NOMO-1 treated with dmso at 0.1 percent for 144 hours (cell line): ENCODE measurements at regions not wholly inside any gene's neighbourhood (a gene's known extent, or its start where the extent isn't known, plus 50 kb on each side); places are given as distances from the start of the nearest gene placed in this dataset.
"Not testable (repeated sequence)": the region's sequence is repeated elsewhere in the genome, so short reads cannot be mapped to it uniquely, and the experiment has no call there.

Source experiments
- DNase-seq: peaks from one replicate; lab custom pipeline; 2025; ENCODE audit not compliant: unreplicated experiment; lab: John Stamatoyannopoulos, UW

DNA sequence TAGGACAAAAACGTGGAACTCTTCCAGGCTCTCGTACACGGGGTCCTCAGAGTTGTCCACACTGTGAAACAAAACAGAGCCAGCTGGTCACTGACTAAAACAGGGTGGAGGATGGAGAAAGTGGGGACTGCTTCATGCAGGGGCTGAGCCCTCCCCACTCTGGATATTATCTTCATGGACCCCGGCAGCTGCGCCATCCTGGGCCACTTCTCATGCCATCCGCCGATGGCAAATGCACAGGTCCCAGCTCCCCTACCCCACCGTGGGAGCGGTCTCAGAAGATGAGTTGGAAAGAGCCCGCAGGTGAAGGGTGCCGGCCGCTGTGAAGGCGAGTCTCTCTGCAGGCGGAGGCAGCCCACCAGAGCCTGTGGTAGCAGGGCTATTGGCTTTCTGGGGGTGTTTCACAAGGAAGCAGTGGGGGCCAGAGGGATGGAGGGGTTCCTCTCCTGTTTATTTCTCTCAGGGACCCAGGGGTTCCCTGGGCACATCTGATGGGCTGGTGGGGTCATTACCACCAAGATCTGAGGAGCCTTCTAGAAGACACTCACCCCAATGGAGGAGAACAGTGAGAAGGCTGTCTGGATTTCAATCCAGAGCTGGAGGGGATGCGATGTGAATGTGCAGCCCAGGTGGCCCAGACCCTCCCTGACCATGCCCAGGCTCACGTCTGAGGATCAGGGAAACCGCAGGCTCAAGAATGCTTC lies 177.3 kb downstream of the KLF13 start:
- no peak for DNase-seq

DNA sequence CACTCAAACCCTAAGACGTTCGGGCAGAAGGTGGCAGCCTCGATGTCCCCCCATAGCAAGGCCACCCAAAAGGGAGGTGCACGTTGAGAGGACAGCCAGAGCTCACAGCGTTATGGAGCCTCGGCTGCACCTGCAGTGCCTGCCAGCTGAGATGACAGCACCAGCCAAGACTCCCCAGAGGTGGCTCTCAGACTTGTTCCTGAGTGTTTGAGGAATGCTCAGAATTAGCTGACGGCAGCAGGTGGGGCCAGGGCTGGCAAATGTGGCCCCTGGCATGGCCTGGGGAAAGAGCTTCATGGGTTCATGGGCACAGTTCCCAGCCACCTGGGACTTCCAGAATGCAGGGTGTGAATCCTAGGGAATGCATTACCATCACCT lies 177.8 kb downstream of the KLF13 start:
- no peak for DNase-seq

DNA sequence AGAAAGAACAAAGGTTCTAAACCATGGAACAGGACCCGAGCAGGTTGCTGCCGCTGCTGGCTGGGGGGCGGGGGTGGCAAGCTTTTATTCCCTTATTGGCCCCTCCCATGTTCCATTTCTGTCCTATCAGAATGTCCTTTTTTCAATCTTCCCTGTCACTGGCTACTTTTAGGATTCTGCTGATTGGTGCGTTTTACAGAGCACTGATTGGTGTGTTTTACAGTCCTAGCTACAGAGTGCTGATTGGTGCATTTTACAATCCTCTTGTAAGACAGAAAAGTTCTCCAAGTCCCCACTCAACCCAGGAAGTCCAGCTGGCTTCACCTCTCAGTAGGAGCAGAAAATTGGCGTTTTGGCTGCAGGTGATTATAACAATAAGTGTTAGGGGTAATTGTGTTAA lies 180.9 kb downstream of the KLF13 start:
- not testable (repeated sequence) for DNase-seq

DNA sequence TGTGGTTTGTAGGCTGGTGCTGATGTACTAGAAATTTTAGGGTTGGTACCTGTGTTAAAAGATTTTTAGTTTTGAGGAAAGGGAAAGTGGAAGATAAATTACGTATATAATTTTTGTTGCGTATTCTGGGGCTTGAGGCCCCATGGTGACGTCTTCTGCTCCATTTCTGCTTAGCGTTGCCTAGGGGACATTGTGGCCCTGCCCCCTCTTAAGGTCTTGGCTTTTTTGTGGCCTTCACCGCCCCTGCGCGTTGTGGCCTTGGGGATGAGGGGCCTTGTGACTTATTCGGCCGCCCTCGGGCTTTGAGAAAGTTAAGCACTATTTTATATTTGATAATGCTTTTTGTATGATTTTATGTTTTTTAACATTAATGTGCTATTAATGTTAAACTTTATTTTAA lies 182.0 kb downstream of the KLF13 start:
- DNase-seq = no peak

DNA sequence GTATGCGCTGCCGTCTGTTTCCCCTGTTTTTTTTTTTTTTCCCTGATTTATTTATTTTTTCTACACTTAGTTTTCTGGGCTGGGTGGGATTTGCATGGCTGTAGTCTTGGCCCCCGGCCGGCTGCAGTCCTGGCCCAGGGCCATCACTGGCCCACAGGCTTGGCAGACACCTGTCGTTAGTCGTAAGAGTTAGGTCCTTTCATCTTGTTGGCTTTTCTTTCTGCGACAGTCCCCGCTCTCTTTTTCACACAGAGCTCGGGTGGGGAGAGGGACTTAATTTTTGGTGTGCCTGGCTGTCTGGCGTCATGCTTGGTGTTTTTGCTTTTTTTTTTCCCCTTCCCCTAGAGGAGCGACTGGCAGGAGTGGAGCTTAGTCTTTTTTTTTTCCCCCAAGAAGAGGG lies 183.4 kb downstream of the KLF13 start:
- DNase-seq = no peak

DNA sequence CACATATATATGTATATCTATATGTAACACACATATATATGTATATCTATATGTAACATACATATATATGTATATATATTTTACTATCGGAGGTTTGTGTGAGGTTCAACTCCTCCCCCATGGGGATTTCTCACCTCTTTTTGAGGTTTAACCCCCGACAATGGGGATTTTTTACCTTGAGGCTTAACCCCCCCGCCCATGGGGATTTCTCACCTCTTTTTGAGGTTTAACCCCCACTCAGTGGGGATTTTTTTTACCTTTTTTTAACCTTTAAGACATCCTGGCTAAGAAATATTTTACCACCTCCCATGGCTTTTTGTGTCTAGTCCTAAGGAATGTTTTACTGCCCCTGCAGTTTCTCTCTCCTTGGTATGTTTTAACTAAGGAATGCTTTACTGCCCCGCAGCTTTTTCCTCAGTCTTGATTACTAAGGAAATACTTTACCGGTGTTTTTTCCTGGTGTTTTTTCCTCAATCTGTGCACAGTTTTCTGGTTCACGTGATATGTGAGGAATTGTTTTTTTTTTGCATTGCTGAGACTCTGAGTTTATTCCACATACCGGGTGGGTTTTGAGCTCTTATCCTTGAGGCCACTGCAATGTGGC lies 185.2 kb downstream of the KLF13 start:
- no peak for DNase-seq

DNA sequence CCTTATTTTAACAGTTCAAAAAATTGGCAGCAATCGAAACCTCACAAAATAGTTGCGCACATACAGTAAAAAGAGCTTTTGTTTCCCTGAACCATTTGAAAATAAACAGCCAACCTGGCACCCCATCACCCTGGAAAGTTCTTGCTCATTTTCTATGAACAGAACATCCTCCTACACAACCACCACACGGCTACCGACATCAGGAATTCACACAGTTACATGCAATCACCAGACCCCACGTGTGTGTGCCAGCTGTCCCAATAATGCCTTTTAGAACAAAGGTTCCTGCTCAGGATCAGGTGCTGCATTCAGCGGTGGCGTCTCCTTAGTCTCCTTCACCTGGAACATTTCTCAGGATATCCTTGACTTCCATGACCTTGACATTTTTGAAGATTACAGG lies 186.5 kb downstream of the KLF13 start:
- DNase-seq = no peak

DNA sequence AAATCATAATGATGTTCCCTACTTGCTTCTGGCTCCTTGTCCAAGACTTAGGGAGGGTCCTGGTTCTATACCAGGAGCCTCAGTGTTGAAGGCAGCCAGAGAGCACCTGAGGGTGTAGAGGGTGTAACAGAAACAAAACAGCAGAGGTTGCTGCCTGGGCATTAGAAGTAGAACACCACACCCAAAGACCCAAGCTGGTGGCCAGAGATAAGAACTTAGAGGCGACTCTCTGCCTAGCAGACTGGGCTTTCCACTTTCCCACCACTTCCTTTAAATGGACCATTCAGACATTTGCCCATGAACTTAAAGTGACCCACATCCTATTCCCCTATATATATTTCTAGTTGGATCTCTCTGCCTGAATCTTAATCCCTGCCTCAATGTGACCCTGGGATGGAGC lies 189.8 kb downstream of the KLF13 start:
- no peak for DNase-seq

DNA sequence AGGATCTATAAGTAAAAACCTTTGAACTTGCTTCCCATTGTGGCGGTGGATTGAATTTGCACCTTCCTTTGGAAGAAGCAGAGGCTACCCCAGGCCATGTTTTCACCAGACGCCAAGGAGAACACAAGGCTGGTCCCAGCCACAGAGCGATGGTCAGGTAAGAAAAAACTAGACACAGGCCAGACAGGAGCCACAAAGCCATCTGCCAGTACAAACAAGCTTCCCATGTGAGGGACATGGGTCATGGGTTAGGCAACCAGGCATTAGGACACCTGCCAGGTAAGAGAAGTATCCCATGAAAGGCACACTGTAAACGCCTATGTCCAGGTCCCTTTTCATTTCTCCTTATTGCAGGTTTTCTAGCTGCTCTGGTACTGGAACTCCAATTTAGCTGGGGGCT lies 190.2 kb downstream of the KLF13 start:
- DNase-seq = no peak

DNA sequence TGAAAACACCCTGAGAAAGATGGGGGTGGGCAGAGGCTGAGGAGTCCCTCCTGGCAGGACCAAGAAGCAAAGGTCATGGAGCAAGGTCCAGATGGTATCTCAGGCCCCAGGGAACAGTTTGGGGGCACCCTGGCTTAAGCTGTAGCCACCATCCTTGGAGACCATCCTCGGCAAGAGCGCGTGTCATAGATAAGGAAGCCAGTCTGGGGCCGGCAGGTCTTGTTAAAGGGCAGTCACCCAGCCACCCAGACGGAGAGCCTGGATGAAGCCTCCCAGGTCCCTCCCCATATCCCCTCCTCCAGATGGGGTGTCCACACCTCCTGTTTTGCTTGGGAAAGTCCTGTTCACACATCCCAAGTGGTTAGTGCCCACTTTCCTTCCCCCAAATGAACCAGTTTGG lies 191.1 kb downstream of the KLF13 start:
- no peak for DNase-seq

DNA sequence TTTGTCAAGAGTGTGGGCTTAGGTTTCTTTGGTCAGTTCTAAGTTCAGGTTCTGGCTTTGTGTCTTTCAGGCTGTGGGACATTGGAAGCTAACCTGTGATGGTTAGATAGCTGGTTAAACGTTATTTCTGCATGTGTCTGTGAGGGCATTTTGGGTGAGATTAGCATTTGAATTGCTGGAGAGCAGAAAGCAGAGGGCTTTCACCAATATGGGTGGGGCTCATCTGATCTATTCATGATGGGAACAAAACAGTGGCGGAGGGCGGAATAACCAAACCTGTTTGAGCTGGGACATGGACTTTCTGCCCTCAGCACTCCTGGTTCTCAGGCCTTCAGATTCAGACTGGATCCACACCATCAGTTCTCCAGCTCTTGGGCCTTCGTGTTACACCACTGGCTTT lies 195.4 kb downstream of the KLF13 start:
- DNase-seq = no peak

DNA sequence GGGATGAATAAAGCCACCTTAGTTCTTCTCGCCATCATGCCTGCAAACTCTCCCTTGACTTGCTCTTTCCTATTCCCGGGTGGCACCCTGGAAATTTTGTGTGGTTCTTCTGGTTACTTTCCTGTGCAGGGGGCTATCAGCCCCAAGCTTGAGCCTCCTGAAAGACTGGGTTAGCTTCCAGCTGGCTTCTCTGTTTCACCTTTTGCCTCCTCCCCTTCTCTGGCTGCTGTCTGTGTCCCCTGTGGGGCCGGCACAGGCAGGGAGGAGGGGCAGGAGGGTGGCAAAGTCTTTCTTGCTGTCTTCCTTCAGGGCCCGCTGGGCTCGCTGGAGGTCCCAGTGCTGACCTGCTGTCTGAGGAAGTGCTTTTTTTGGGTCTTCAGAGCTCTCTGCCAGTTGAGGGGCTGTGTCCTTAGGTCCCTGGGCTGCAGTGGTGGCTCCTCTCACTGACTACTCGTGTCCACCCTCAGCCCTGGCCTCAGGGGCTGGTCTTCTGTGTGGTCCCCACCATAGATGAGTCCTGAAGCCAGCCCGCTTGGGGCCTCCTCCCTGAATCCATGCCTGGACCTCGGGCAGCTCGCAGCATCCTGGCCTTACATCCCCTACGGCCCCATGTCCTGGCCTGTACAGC lies 196.5 kb downstream of the KLF13 start:
- DNase-seq = no peak

DNA sequence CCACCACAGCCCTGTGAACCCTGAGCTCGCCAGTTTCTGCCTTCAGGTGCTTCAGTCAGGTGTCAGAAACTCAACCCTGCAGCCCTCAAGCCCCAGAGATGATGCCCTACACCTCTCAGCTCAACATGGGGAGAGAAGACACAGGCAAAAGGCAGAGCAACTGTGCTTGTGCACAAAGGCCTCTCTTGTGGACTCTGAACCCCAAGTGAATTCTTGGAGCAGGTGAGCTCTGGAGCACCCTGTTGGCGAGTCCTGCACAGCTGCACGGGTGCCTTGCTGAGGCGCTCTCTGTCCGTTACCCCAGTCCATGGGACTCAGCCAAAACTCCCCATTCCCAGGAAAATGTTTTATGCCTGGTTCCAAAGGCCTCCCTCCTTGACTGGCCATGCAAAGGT lies 197.0 kb downstream of the KLF13 start:
- DNase-seq = no peak

DNA sequence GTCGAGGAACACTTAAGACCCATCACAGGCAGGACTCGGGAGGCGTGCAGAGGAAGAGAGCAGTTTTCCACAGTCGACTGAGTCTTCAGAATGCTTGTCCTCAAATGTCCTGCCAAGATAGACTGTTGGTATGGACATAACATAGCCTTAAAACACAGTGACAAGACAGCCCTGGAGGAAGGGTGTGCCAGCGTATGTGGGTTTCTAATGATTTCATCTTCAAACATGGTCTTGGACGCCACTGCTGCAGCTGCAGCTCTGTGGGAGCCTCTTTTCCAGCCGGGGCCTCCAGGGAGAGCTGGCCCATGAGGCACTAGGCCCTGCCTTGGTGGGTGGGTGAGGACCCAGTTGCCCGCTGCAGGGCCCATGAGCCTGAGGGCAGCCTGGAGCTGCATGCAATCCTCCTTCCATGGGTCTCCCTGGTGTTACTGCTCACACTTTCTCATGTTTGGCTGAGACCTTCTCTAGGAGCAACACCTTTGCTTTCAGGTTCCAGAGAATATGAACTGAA lies 198.6 kb downstream of the KLF13 start:
- DNase-seq = no peak

DNA sequence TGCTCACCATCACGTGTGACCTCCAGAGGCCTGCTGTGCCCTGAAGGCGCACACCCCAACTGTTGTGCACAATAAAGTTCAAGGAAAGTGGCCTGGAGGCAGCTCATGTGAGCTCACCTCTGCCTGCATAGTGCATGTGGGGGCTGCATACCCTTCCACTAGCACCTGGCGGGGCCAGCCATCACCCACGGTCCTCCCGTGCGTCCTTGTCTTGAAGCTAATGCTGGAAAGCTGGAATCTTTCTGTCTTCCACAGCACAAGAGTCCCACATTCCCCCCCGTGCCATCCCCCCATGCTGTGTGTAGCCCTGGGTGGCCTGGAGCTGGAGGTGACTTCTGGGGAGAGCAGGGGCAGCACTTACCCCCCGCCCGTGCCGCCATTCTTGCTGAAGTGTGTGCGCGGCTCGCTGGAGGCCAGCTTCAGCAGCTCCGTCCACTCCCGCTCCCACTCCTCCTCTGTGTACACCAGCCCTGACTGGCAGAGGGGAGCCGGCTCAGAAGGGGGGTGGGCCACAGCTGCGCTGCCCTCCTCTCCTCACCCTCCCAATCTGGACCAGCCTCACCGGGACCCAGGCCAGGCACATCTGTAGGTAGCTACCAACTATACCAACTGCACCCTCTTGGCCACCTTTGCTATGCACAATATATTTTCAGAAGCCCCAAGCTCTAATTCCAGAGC lies 199.5 kb downstream of the KLF13 start:
- DNase-seq = no peak

DNA sequence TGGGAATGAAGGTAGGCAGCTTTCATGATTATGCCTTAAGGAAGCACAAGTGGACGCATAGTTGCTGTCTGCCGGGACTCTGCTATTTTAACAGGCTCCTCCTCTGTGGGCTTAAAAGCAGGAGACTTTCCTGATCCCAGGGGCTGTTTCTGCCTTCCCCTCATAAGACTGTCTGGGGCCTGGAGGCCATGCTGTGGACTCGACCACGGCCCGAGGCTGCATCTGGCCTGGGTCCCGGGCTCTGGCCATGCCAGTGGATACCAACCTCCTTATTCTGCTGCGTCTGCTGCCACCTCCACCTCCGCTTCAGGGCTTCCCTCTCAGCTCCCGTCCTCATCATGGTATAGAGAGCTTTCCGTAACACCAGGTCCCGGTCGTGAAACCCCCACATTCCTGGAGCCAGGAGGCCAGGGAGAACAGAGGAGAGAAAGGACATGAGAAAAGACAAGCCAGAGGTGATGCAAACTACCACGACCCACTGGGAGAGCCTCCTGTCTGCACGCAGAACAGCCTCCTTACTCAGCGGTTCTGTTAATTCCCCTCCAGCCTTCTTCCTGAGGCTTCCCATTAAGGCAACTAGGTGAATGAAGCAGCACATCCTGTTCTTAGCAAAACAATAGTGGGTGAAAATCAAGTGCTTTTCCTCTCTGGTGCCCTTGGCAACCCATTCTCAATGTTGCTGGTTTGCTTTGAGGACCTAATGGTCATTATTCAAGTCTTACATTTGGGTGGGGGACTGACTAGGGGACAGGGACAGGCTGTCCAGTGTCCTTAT lies 200.5 kb downstream of the KLF13 start:
- DNase-seq = no peak

DNA sequence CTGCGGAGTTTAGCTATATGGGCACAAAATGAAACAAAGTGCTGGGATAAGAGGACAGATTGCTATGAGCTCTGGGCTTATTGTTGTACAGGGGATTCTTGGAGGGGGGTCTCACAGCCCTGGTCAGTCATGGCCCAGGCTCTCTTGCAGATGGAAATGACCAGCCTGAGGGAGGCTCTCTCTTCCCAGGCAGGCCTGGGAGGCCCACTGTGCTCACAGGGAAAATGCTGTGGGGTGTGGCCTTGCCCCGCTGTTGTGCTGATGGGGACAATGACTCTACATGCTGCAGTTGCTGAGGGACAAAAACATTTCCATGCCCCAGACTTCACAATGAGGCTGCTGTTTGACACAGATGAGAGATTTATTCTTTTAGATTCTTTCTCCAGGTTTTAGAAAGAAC lies 202.2 kb downstream of the KLF13 start:
- no peak for DNase-seq

DNA sequence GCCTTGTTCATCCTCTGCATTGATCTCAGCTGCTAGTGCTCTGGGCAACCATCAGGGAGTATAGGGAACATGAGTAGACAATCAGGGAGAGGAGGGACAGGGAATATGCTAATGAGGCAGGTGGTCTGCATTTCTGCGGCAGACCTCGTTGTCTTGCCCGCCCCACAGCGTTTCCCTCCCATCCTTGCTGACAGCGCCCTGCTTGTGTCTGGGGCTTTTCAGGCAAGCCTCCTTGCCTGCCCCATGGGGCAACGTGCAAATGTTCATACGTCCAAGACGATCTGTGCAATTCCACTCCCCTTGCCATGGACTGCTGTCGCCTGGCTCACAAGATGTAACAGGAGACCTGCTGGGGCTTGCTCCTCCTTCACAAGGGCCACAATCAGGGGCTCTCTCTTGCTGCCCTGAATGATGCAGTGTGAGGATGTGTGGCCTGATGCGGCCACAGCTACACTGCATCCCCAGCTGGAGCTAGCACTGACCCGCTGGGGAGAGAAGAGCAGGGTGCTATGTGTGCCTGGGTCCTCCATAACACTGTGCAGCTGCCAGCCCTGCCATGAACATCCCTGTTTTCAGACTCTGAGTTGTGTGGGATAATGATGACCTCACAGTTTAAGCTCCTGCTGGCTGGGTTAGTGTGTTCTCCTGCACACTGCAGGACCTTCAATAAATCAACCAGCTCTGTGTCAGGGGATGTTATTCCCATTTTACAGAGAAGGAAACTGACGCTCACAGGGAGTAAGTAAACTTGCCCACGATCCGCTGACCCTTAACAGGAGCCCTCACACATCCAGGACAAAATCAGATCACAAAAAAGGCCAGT lies 211.3 kb downstream of the KLF13 start:
- no peak for DNase-seq

DNA sequence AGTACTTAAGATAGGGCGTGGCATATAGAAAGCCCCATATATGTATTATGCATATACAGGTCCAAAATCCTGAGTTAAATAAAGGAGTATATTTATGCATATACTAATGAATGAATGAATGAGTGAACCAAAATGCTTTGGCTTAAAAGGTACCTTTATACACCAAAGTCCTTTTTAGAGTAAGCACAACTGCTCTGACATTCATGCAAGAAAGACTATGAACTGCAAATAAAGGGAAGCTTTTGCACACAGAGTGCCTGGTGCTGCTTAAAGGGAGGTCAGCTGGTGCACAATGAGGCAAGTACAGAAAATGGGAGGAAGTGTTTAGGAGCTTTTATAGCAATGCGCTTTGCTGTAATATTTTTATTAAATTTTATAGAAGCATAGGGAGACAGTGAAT lies 214.0 kb downstream of the KLF13 start:
- no peak for DNase-seq

DNA sequence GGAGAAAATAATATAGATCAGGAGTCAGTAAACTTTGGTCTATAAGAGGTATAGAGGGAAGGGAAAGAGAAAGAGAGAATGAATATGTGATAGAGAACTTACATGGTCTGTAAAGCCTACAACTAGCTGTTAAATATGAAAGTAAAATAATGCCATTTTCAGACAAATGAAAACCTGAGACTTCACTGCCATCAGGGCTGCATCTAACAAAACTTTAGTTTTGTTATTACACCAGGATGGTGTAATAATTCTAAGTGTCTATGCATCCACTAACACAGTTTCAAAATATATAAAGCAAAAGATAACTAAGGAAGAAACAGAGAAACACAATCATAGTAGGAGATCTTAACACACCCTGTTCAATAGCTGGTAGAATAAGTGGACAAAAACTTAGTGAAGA lies 217.7 kb downstream of the KLF13 start:
- no peak for DNase-seq
